ENCODE measurements at regions not wholly inside any gene's neighbourhood (a gene's known extent, or its start where the extent isn't known, plus 50 kb on each side); places are given as distances from the start of the nearest gene placed in this dataset.

DNA sequence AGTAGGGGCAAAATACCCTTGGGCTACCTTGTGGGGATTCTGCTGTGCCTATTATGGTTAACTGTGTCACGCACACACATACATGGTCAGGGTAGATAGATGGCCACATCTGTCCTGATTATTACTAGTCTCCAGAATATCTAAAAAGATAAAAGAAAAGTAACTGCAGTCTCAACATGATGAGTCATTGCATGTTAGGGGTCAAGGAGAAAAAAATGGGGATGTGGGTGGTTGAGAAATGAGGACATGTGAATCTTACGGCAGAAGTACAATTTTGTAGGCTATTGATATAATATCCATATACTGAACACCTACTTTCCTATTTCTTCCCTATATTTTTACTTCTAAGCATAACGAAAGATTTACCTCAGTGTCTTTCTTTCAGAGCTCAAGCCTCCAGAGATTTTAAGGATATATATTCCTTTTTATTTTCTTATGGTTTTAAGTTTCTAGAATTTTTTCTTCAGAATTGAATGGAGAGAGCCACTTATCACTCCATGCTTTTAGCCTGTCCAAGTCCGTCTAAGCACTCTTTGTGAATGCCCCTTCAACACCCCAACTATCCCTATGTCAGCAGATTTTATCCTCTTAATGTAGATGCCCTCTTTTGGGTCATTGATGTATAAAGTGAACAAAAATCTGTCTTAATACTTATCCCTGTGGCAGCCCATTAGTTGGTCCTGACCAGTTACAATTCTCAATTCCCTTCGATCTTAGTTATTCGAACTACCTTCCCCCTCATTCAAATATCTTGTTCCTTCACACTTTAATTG lies 642.2 kb downstream of the IQCM start:
- CTCF ChIA-PET, result no interaction called here
- Histone ChIP-seq H3K4me3 (no peak overlapping the region), H3K27me3 (replicated peaks in 1 of 2; ENCODE audit: control insufficient read depth in 2 of 2, insufficient read depth in 2 of 2, low read length in 1 of 2) (no peaks in the 10 kb centered on the region), H3K27ac (ENCODE audit: control insufficient read depth, insufficient read depth) (no peak overlapping the region), H3K36me3 (ENCODE audit: control insufficient read depth in 2 of 2, insufficient read depth in 2 of 2, low read length in 1 of 2) (no peaks in the 10 kb centered on the region), H3K9ac (ENCODE audit: control insufficient read depth, insufficient read depth, low read length) (no peak overlapping the region), H3K4me1 (ENCODE audit: control insufficient read depth, insufficient read depth, low read length) (no peaks in the 10 kb centered on the region), H2AFZ (ENCODE audit: control insufficient read depth, low read depth, low read length) (no peak overlapping the region), H3K9me3 (replicated peaks; ENCODE audit: control insufficient read depth, insufficient read depth, low read length) (no peaks in the 10 kb centered on the region), H4K20me1 (ENCODE audit: control insufficient read depth, insufficient read depth) (no peaks in the 10 kb centered on the region), H3K79me2 (ENCODE audit: control insufficient read depth, insufficient read depth, low read length) (no peaks in the 10 kb centered on the region), H3K4me2 (ENCODE audit: control insufficient read depth, insufficient read depth) (no peak overlapping the region)
- no peak for ATAC-seq
- no TSS peak for BruUV-seq (replicated peaks)
- no peak for DNase-seq (ENCODE audit: low read depth, low spot score)
- SMC1A ChIA-PET (ENCODE audit: uncharacterized antibody, unreplicated experiment), result no interaction called here
- in situ Hi-C loops (cut with MboI) (no loop called here), intact Hi-C loops (cut with micrococcal nuclease; ENCODE audit: unreplicated experiment) (no loop called here)
- WGBS (ENCODE audit: insufficient coverage, insufficient replicate concordance, low lambda C conversion rate, missing lambda C conversion rate), result 50% methylated on average over 6 of the region's 6 CpGs
- no peak for FAIRE-seq
- RAD21 ChIA-PET (ENCODE audit: unreplicated experiment), result no interaction called here
- POLR2A ChIA-PET, result no interaction called here
- TF ChIP-seq, protein P1, sequence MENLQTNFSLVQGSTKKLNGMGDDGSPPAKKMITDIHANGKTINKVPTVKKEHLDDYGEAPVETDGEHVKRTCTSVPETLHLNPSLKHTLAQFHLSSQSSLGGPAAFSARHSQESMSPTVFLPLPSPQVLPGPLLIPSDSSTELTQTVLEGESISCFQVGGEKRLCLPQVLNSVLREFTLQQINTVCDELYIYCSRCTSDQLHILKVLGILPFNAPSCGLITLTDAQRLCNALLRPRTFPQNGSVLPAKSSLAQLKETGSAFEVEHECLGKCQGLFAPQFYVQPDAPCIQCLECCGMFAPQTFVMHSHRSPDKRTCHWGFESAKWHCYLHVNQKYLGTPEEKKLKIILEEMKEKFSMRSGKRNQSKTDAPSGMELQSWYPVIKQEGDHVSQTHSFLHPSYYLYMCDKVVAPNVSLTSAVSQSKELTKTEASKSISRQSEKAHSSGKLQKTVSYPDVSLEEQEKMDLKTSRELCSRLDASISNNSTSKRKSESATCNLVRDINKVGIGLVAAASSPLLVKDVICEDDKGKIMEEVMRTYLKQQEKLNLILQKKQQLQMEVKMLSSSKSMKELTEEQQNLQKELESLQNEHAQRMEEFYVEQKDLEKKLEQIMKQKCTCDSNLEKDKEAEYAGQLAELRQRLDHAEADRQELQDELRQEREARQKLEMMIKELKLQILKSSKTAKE (IDR thresholded peaks at IDR 0.05; ENCODE audit: low read depth, poor library complexity, severe bottlenecking), result no peak
- TF ChIP-seq BHLHE40 (IDR thresholded peaks at IDR 0.05; ENCODE audit: borderline replicate concordance in 1 of 2, low read depth in 2 of 2, low read length in 1 of 2), result no peak
- no peak for TF ChIP-seq ASH2L (IDR thresholded peaks at IDR 0.05; ENCODE audit: borderline replicate concordance, low read depth)
- no peak for TF ChIP-seq TCF3 (IDR thresholded peaks at IDR 0.05; ENCODE audit: borderline replicate concordance, insufficient read depth, low read depth, low read length)
- TF ChIP-seq ZNF24 (IDR thresholded peaks at IDR 0.05), result no peak
- TF ChIP-seq, protein P2, sequence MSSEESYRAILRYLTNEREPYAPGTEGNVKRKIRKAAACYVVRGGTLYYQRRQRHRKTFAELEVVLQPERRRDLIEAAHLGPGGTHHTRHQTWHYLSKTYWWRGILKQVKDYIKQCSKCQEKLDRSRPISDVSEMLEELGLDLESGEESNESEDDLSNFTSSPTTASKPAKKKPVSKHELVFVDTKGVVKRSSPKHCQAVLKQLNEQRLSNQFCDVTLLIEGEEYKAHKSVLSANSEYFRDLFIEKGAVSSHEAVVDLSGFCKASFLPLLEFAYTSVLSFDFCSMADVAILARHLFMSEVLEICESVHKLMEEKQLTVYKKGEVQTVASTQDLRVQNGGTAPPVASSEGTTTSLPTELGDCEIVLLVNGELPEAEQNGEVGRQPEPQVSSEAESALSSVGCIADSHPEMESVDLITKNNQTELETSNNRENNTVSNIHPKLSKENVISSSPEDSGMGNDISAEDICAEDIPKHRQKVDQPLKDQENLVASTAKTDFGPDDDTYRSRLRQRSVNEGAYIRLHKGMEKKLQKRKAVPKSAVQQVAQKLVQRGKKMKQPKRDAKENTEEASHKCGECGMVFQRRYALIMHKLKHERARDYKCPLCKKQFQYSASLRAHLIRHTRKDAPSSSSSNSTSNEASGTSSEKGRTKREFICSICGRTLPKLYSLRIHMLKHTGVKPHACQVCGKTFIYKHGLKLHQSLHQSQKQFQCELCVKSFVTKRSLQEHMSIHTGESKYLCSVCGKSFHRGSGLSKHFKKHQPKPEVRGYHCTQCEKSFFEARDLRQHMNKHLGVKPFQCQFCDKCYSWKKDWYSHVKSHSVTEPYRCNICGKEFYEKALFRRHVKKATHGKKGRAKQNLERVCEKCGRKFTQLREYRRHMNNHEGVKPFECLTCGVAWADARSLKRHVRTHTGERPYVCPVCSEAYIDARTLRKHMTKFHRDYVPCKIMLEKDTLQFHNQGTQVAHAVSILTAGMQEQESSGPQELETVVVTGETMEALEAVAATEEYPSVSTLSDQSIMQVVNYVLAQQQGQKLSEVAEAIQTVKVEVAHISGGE (CRISPR knock-in tag; IDR thresholded peaks at IDR 0.05), result no peak
- no peak for TF ChIP-seq ZNF384 (IDR thresholded peaks at IDR 0.05; ENCODE audit: borderline replicate concordance, low read depth, low read length)
- TF ChIP-seq, protein P3, sequence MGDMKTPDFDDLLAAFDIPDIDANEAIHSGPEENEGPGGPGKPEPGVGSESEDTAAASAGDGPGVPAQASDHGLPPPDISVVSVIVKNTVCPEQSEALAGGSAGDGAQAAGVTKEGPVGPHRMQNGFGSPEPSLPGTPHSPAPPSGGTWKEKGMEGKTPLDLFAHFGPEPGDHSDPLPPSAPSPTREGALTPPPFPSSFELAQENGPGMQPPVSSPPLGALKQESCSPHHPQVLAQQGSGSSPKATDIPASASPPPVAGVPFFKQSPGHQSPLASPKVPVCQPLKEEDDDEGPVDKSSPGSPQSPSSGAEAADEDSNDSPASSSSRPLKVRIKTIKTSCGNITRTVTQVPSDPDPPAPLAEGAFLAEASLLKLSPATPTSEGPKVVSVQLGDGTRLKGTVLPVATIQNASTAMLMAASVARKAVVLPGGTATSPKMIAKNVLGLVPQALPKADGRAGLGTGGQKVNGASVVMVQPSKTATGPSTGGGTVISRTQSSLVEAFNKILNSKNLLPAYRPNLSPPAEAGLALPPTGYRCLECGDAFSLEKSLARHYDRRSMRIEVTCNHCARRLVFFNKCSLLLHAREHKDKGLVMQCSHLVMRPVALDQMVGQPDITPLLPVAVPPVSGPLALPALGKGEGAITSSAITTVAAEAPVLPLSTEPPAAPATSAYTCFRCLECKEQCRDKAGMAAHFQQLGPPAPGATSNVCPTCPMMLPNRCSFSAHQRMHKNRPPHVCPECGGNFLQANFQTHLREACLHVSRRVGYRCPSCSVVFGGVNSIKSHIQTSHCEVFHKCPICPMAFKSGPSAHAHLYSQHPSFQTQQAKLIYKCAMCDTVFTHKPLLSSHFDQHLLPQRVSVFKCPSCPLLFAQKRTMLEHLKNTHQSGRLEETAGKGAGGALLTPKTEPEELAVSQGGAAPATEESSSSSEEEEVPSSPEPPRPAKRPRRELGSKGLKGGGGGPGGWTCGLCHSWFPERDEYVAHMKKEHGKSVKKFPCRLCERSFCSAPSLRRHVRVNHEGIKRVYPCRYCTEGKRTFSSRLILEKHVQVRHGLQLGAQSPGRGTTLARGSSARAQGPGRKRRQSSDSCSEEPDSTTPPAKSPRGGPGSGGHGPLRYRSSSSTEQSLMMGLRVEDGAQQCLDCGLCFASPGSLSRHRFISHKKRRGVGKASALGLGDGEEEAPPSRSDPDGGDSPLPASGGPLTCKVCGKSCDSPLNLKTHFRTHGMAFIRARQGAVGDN (IDR thresholded peaks at IDR 0.05), result no peak
- no peak for TF ChIP-seq RBBP5 (conservative IDR thresholded peaks at IDR 0.05)
- no peak for TF ChIP-seq RFX5 (IDR thresholded peaks at IDR 0.05; ENCODE audit: low read depth, low read length)
- TF ChIP-seq CHD2 (IDR thresholded peaks at IDR 0.05; ENCODE audit: borderline replicate concordance, low read depth, low read length), result no peak
- TF ChIP-seq CEBPB (IDR thresholded peaks at IDR 0.05; ENCODE audit: borderline replicate concordance in 1 of 2, low read depth in 2 of 2, low read length in 2 of 2), result no peak

Data from GM12878 (cell line).